ENCODE measurements at regions not wholly inside any gene's neighbourhood (a gene's known extent, or its start where the extent isn't known, plus 50 kb on each side); places are given as distances from the start of the nearest gene placed in this dataset.
A peak's percentile ranks its signal among the peaks of the same experiment; 100 is the strongest.

GRCh38 chr1:87464022-87464490, 135.4 kb downstream of the LMO4 start:
- intact Hi-C loops (cut with DNase I): no loop called here
- WGBS, 3 donors: 23 to 33% (median 24%) methylated on average over 3 of the region's 3 CpGs
- Histone ChIP-seq H3K27me3 (ENCODE audit: insufficient read depth in 3 of 3, low read length in 2 of 3) (no peaks in the 10 kb centered on the region), H3K4me3 (no peak overlapping the region), H3K27ac (no peak overlapping the region), H3K36me3 (ENCODE audit: insufficient read depth in 1 of 2, low read depth in 1 of 2) (no peaks in the 10 kb centered on the region), H3K4me1 (no peaks in the 10 kb centered on the region), H3K9me3 (no peaks in the 10 kb centered on the region)
- ATAC-seq: peak in 3 of 4 donors; percentile 27 to 99 (median 85)
- no peak for TF ChIP-seq CTCF (IDR thresholded peaks at IDR 0.05)
- no peak for DNase-seq

GRCh38 chr1:87466621-87467020, 137.9 kb downstream of the LMO4 start:
- Histone ChIP-seq H3K4me1 (no peaks in the 10 kb centered on the region), H3K9me3 (no peaks in the 10 kb centered on the region), H3K27ac (no peak overlapping the region), H3K36me3 (ENCODE audit: insufficient read depth in 1 of 2, low read depth in 1 of 2) (no peaks in the 10 kb centered on the region), H3K27me3 (ENCODE audit: insufficient read depth in 3 of 3, low read length in 2 of 3) (no peaks in the 10 kb centered on the region), H3K4me3 (no peak overlapping the region)
- intact Hi-C loops (cut with DNase I): no loop called here
- TF ChIP-seq CTCF (IDR thresholded peaks at IDR 0.05): no peak
- ATAC-seq: no peak
- no peak for DNase-seq
- 81 to 89% (median 88%) methylated on average over 7 of the region's 7 CpGs for WGBS, 3 donors

GRCh38 chr1:87472716-87473115, 144.0 kb downstream of the LMO4 start:
- TF ChIP-seq CTCF (IDR thresholded peaks at IDR 0.05): no peak
- WGBS, 3 donors: 92 to 96% (median 95%) methylated on average over 4 of the region's 4 CpGs
- H3K36me3 ChIP-seq (ENCODE audit: insufficient read depth in 1 of 2, low read depth in 1 of 2): no peaks in the 10 kb centered on the region
- no peak overlapping the region for H3K27ac ChIP-seq
- ATAC-seq (no peak), DNase-seq (no peak)
- no peaks in the 10 kb centered on the region for H3K4me1 ChIP-seq
- intact Hi-C loops (cut with DNase I): no loop called here
- H3K9me3 ChIP-seq: no peaks in the 10 kb centered on the region
- H3K4me3 ChIP-seq: no peak overlapping the region
- H3K27me3 ChIP-seq (ENCODE audit: insufficient read depth in 3 of 3, low read length in 2 of 3): no peaks in the 10 kb centered on the region

- intact Hi-C loops (cut with DNase I): no loop called here
- H3K27ac ChIP-seq: no peak overlapping the region
- no peaks in the 10 kb centered on the region for H3K27me3 ChIP-seq (ENCODE audit: insufficient read depth in 3 of 3, low read length in 2 of 3)
- no peak for ATAC-seq
- TF ChIP-seq CTCF (IDR thresholded peaks at IDR 0.05): no peak
- H3K9me3 ChIP-seq: no peaks in the 10 kb centered on the region
- DNase-seq: no peak
- H3K4me1 ChIP-seq: no peaks in the 10 kb centered on the region
- H3K4me3 ChIP-seq: no peak overlapping the region
- H3K36me3 ChIP-seq (ENCODE audit: insufficient read depth in 1 of 2, low read depth in 1 of 2): no peaks in the 10 kb centered on the region
- 91 to 98% (median 92%) methylated on average over 2 of the region's 2 CpGs for WGBS, 3 donors
These were observed 144.6 kb downstream of the LMO4 start for GRCh38 chr1:87473203-87473661.

GRCh38 chr1:87474098-87474497, 145.4 kb downstream of the LMO4 start:
- no peak overlapping the region for H3K4me3 ChIP-seq
- DNase-seq (no peak), ATAC-seq (no peak)
- no peak for TF ChIP-seq CTCF (IDR thresholded peaks at IDR 0.05)
- no peaks in the 10 kb centered on the region for H3K4me1 ChIP-seq
- H3K27me3 ChIP-seq (ENCODE audit: insufficient read depth in 3 of 3, low read length in 2 of 3): no peaks in the 10 kb centered on the region
- H3K9me3 ChIP-seq: no peaks in the 10 kb centered on the region
- intact Hi-C loops (cut with DNase I): no loop called here
- WGBS, 3 donors: 19 to 41% (median 28%) methylated on average over 5 of the region's 5 CpGs
- H3K27ac ChIP-seq: no peak overlapping the region
- H3K36me3 ChIP-seq (ENCODE audit: insufficient read depth in 1 of 2, low read depth in 1 of 2): no peaks in the 10 kb centered on the region
